ENCODE measurements at regions not wholly inside any gene's neighbourhood (a gene's known extent, or its start where the extent isn't known, plus 50 kb on each side); places are given as distances from the start of the nearest gene placed in this dataset.

- Histone ChIP-seq H3K9me3 (ENCODE audit: control insufficient read depth in 2 of 2, low read length in 2 of 2) (no peaks in the 10 kb centered on the region), H3K9ac (ENCODE audit: low read depth in 1 of 2, low read length in 2 of 2) (no peak overlapping the region), H3K4me3 (ENCODE audit: low read length in 2 of 2) (no peak overlapping the region), H3K27ac (ENCODE audit: low read depth in 2 of 2, low read length in 2 of 2) (no peak overlapping the region), H3K27me3 (ENCODE audit: control insufficient read depth in 2 of 2, insufficient read depth in 2 of 2, low read length in 2 of 2) (no peaks in the 10 kb centered on the region), H3K4me1 (ENCODE audit: control insufficient read depth in 2 of 2, insufficient read depth in 2 of 2, low read length in 2 of 2) (no peaks in the 10 kb centered on the region), H3K36me3 (ENCODE audit: control insufficient read depth in 2 of 2, insufficient read depth in 2 of 2, low read length in 2 of 2) (no peaks in the 10 kb centered on the region)
These were observed 597.3 kb upstream of the PIK3C3 start for GRCh38 chr18:41357708-41358107.

- Histone ChIP-seq H3K4me1 (ENCODE audit: control insufficient read depth in 2 of 2, insufficient read depth in 2 of 2, low read length in 2 of 2) (no peaks in the 10 kb centered on the region), H3K4me3 (ENCODE audit: low read length in 2 of 2) (no peak overlapping the region), H3K27ac (ENCODE audit: low read depth in 2 of 2, low read length in 2 of 2) (no peak overlapping the region), H3K9me3 (ENCODE audit: control insufficient read depth in 2 of 2, low read length in 2 of 2) (no peaks in the 10 kb centered on the region), H3K36me3 (ENCODE audit: control insufficient read depth in 2 of 2, insufficient read depth in 2 of 2, low read length in 2 of 2) (no peaks in the 10 kb centered on the region), H3K9ac (ENCODE audit: low read depth in 1 of 2, low read length in 2 of 2) (no peak overlapping the region), H3K27me3 (ENCODE audit: control insufficient read depth in 2 of 2, insufficient read depth in 2 of 2, low read length in 2 of 2) (no peaks in the 10 kb centered on the region)
These were observed 601.1 kb upstream of the PIK3C3 start for GRCh38 chr18:41353777-41354528.

- no peaks in the 10 kb centered on the region for H3K36me3 ChIP-seq (ENCODE audit: control insufficient read depth in 2 of 2, insufficient read depth in 2 of 2, low read length in 2 of 2)
- H3K27me3 ChIP-seq (ENCODE audit: control insufficient read depth in 2 of 2, insufficient read depth in 2 of 2, low read length in 2 of 2) = no peaks in the 10 kb centered on the region
- no peak overlapping the region for H3K4me3 ChIP-seq (ENCODE audit: low read length in 2 of 2)
- no peak overlapping the region for H3K27ac ChIP-seq (ENCODE audit: low read depth in 2 of 2, low read length in 2 of 2)
- H3K9me3 ChIP-seq (ENCODE audit: control insufficient read depth in 2 of 2, low read length in 2 of 2) = no peaks in the 10 kb centered on the region
- H3K4me1 ChIP-seq (ENCODE audit: control insufficient read depth in 2 of 2, insufficient read depth in 2 of 2, low read length in 2 of 2) = no peaks in the 10 kb centered on the region
- H3K9ac ChIP-seq (ENCODE audit: low read depth in 1 of 2, low read length in 2 of 2) = no peak overlapping the region
These were observed 603.6 kb upstream of the PIK3C3 start for GRCh38 chr18:41351430-41351829.

GRCh38 chr18:41347057-41347456, 608.0 kb upstream of the PIK3C3 start:
- H3K9me3 ChIP-seq (ENCODE audit: control insufficient read depth in 2 of 2, low read length in 2 of 2) = no peaks in the 10 kb centered on the region
- H3K27me3 ChIP-seq (ENCODE audit: control insufficient read depth in 2 of 2, insufficient read depth in 2 of 2, low read length in 2 of 2) = no peaks in the 10 kb centered on the region
- no peak overlapping the region for H3K27ac ChIP-seq (ENCODE audit: low read depth in 2 of 2, low read length in 2 of 2)
- H3K4me1 ChIP-seq (ENCODE audit: control insufficient read depth in 2 of 2, insufficient read depth in 2 of 2, low read length in 2 of 2) = no peaks in the 10 kb centered on the region
- H3K4me3 ChIP-seq (ENCODE audit: low read length in 2 of 2) = no peak overlapping the region
- no peak overlapping the region for H3K9ac ChIP-seq (ENCODE audit: low read depth in 1 of 2, low read length in 2 of 2)
- H3K36me3 ChIP-seq (ENCODE audit: control insufficient read depth in 2 of 2, insufficient read depth in 2 of 2, low read length in 2 of 2) = no peaks in the 10 kb centered on the region

- H3K9ac ChIP-seq (ENCODE audit: low read depth in 1 of 2, low read length in 2 of 2) = no peak overlapping the region
- H3K27ac ChIP-seq (ENCODE audit: low read depth in 2 of 2, low read length in 2 of 2) = no peak overlapping the region
- H3K9me3 ChIP-seq (ENCODE audit: control insufficient read depth in 2 of 2, low read length in 2 of 2) = no peaks in the 10 kb centered on the region
- no peak overlapping the region for H3K4me3 ChIP-seq (ENCODE audit: low read length in 2 of 2)
- no peaks in the 10 kb centered on the region for H3K27me3 ChIP-seq (ENCODE audit: control insufficient read depth in 2 of 2, insufficient read depth in 2 of 2, low read length in 2 of 2)
- H3K4me1 ChIP-seq (ENCODE audit: control insufficient read depth in 2 of 2, insufficient read depth in 2 of 2, low read length in 2 of 2) = no peaks in the 10 kb centered on the region
- no peaks in the 10 kb centered on the region for H3K36me3 ChIP-seq (ENCODE audit: control insufficient read depth in 2 of 2, insufficient read depth in 2 of 2, low read length in 2 of 2)
These were observed 611.2 kb upstream of the PIK3C3 start for GRCh38 chr18:41343808-41344207.

GRCh38 chr18:41338341-41338740, 616.7 kb upstream of the PIK3C3 start:
- H3K4me1 ChIP-seq (ENCODE audit: control insufficient read depth in 2 of 2, insufficient read depth in 2 of 2, low read length in 2 of 2) = no peaks in the 10 kb centered on the region
- H3K36me3 ChIP-seq (ENCODE audit: control insufficient read depth in 2 of 2, insufficient read depth in 2 of 2, low read length in 2 of 2) = no peaks in the 10 kb centered on the region
- H3K4me3 ChIP-seq (ENCODE audit: low read length in 2 of 2) = no peak overlapping the region
- H3K27ac ChIP-seq (ENCODE audit: low read depth in 2 of 2, low read length in 2 of 2) = no peak overlapping the region
- no peaks in the 10 kb centered on the region for H3K27me3 ChIP-seq (ENCODE audit: control insufficient read depth in 2 of 2, insufficient read depth in 2 of 2, low read length in 2 of 2)
- H3K9me3 ChIP-seq (ENCODE audit: control insufficient read depth in 2 of 2, low read length in 2 of 2) = no peaks in the 10 kb centered on the region
- H3K9ac ChIP-seq (ENCODE audit: low read depth in 1 of 2, low read length in 2 of 2) = no peak overlapping the region

- Histone ChIP-seq H3K9ac (ENCODE audit: low read depth in 1 of 2, low read length in 2 of 2) (no peak overlapping the region), H3K36me3 (ENCODE audit: control insufficient read depth in 2 of 2, insufficient read depth in 2 of 2, low read length in 2 of 2) (no peaks in the 10 kb centered on the region), H3K27ac (ENCODE audit: low read depth in 2 of 2, low read length in 2 of 2) (no peak overlapping the region), H3K4me1 (ENCODE audit: control insufficient read depth in 2 of 2, insufficient read depth in 2 of 2, low read length in 2 of 2) (no peaks in the 10 kb centered on the region), H3K4me3 (ENCODE audit: low read length in 2 of 2) (no peak overlapping the region), H3K27me3 (ENCODE audit: control insufficient read depth in 2 of 2, insufficient read depth in 2 of 2, low read length in 2 of 2) (no peaks in the 10 kb centered on the region), H3K9me3 (ENCODE audit: control insufficient read depth in 2 of 2, low read length in 2 of 2) (no peaks in the 10 kb centered on the region)
These were observed 623.4 kb upstream of the PIK3C3 start for GRCh38 chr18:41331661-41332060.

GRCh38 chr18:41326311-41326710, 628.7 kb upstream of the PIK3C3 start:
- H3K27me3 ChIP-seq (ENCODE audit: control insufficient read depth in 2 of 2, insufficient read depth in 2 of 2, low read length in 2 of 2) = no peaks in the 10 kb centered on the region
- H3K9me3 ChIP-seq (ENCODE audit: control insufficient read depth in 2 of 2, low read length in 2 of 2) = no peaks in the 10 kb centered on the region
- H3K9ac ChIP-seq (ENCODE audit: low read depth in 1 of 2, low read length in 2 of 2) = no peak overlapping the region
- no peak overlapping the region for H3K27ac ChIP-seq (ENCODE audit: low read depth in 2 of 2, low read length in 2 of 2)
- H3K4me1 ChIP-seq (ENCODE audit: control insufficient read depth in 2 of 2, insufficient read depth in 2 of 2, low read length in 2 of 2) = no peaks in the 10 kb centered on the region
- H3K4me3 ChIP-seq (ENCODE audit: low read length in 2 of 2) = no peak overlapping the region
- no peaks in the 10 kb centered on the region for H3K36me3 ChIP-seq (ENCODE audit: control insufficient read depth in 2 of 2, insufficient read depth in 2 of 2, low read length in 2 of 2)

GRCh38 chr18:41324934-41325333, 630.1 kb upstream of the PIK3C3 start:
- Histone ChIP-seq H3K36me3 (ENCODE audit: control insufficient read depth in 2 of 2, insufficient read depth in 2 of 2, low read length in 2 of 2) (no peaks in the 10 kb centered on the region), H3K9me3 (ENCODE audit: control insufficient read depth in 2 of 2, low read length in 2 of 2) (no peaks in the 10 kb centered on the region), H3K4me3 (ENCODE audit: low read length in 2 of 2) (no peak overlapping the region), H3K27me3 (ENCODE audit: control insufficient read depth in 2 of 2, insufficient read depth in 2 of 2, low read length in 2 of 2) (no peaks in the 10 kb centered on the region), H3K9ac (ENCODE audit: low read depth in 1 of 2, low read length in 2 of 2) (no peak overlapping the region), H3K27ac (ENCODE audit: low read depth in 2 of 2, low read length in 2 of 2) (no peak overlapping the region), H3K4me1 (ENCODE audit: control insufficient read depth in 2 of 2, insufficient read depth in 2 of 2, low read length in 2 of 2) (no peaks in the 10 kb centered on the region)

GRCh38 chr18:41324020-41324791, 630.8 kb upstream of the PIK3C3 start:
- no peak overlapping the region for H3K4me3 ChIP-seq (ENCODE audit: low read length in 2 of 2)
- no peaks in the 10 kb centered on the region for H3K27me3 ChIP-seq (ENCODE audit: control insufficient read depth in 2 of 2, insufficient read depth in 2 of 2, low read length in 2 of 2)
- no peak overlapping the region for H3K27ac ChIP-seq (ENCODE audit: low read depth in 2 of 2, low read length in 2 of 2)
- no peaks in the 10 kb centered on the region for H3K9me3 ChIP-seq (ENCODE audit: control insufficient read depth in 2 of 2, low read length in 2 of 2)
- no peak overlapping the region for H3K9ac ChIP-seq (ENCODE audit: low read depth in 1 of 2, low read length in 2 of 2)
- no peaks in the 10 kb centered on the region for H3K4me1 ChIP-seq (ENCODE audit: control insufficient read depth in 2 of 2, insufficient read depth in 2 of 2, low read length in 2 of 2)
- H3K36me3 ChIP-seq (ENCODE audit: control insufficient read depth in 2 of 2, insufficient read depth in 2 of 2, low read length in 2 of 2) = no peaks in the 10 kb centered on the region
